AG10803 (cell line): ENCODE measurements at regions not wholly inside any gene's neighbourhood (a gene's known extent, or its start where the extent isn't known, plus 50 kb on each side); places are given as distances from the start of the nearest gene placed in this dataset.

Experiments
- DNase-seq: peaks from one replicate; pipeline ENCODE4 v3.0.0; 2010; ENCODE audit warnings: low read depth
- H3K4me3 ChIP-seq: 2 replicates; pipeline ENCODE4 v1.5.1; 2011; ENCODE audit warnings: mild to moderate bottlenecking, low read length, control low read depth
- TF ChIP-seq, protein P1 (sequence below): conservative IDR thresholded peaks from 2 replicates; pipeline ENCODE4 v1.5.1; 2011; ENCODE audit warnings: mild to moderate bottlenecking, low read length, control low read depth, inconsistent platforms

DNA sequence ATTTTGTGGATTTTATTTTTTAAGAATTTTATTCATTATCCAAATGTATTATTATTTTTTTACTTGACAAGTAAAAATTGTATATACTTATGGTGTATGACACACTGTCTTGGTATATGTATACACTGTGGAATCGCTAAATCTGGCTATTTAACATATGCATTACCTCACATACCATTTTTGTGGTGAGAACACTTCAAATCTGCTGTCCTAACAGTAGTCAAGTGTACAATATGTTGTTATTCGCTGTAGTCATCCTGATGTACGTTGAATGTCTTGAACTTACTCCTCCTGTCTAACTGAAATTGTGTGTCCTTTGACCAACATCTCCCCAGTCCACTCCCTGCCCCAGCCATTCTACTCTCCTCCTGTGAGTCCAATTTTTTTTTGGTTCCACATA, 153.2 kb upstream of the PTPRM start:
- TF ChIP-seq, protein P1, sequence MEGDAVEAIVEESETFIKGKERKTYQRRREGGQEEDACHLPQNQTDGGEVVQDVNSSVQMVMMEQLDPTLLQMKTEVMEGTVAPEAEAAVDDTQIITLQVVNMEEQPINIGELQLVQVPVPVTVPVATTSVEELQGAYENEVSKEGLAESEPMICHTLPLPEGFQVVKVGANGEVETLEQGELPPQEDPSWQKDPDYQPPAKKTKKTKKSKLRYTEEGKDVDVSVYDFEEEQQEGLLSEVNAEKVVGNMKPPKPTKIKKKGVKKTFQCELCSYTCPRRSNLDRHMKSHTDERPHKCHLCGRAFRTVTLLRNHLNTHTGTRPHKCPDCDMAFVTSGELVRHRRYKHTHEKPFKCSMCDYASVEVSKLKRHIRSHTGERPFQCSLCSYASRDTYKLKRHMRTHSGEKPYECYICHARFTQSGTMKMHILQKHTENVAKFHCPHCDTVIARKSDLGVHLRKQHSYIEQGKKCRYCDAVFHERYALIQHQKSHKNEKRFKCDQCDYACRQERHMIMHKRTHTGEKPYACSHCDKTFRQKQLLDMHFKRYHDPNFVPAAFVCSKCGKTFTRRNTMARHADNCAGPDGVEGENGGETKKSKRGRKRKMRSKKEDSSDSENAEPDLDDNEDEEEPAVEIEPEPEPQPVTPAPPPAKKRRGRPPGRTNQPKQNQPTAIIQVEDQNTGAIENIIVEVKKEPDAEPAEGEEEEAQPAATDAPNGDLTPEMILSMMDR = no peak
- DNase-seq = no peak
- no peak overlapping the region for H3K4me3 ChIP-seq

DNA sequence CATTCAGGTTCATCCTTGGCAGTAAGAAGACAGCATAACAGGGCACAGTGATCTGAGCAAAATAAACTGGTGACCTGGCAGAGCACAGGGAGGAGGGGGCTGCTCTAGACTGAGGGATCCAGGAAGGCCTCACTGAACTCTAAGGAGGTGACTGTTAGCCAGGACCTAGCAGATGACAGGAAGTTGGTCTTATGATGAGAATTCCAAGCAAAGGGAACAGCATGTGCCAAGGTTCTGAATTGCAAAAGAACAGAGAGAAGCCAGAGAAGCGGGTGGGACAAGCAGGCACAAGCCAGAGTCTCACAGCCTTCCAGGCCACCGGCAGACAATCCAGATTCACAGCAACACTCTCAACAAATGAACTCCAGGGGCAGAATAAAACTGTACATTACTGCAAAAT, 152.7 kb upstream of the PTPRM start:
- no peak overlapping the region for H3K4me3 ChIP-seq
- TF ChIP-seq, protein P1 = no peak

DNA sequence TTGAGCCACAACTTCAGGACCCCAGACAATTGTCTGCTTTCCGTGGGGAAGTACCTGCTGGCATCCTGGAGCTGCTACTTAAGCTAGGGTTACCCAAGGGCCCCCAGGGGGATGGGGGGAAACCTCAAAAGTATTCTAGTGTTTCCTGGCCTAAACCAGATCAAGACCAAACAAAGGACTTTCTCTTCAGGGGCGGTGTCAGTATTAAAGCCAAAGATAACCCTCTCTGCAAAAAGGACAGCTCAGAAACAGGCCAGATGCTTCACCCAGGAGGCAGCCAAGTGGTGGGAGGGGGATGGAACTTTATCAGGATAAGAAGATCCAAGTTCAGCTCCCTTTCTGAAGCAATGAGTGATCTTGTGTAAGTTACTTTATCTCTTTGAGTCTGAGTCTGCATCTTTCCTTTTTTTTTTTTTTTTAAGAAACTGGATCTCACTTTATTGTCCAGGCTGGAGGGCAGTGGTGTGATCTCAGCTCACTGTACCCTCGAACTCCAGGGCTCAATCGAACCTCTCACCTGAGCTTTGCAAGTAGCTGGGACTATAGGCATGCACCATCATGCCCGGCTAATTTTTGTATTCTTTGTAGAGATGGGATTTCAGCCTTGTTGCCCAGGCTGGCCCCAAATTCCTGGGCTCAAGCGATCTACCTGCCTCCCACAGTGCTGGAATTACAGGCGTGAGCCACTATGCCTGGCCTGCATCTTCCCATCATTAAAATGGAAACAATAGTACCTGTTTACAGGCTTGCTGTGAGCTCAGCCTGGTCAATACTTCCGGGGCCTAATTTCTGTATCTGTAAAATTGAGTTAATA, 151.8 kb upstream of the PTPRM start:
- DNase-seq = no peak
- TF ChIP-seq, protein P1 = no peak
- H3K4me3 ChIP-seq = no peak overlapping the region

More for the DNA sequence above, 152.7 kb upstream of the PTPRM start:
- DNase-seq = peak; percentile 11

DNA sequence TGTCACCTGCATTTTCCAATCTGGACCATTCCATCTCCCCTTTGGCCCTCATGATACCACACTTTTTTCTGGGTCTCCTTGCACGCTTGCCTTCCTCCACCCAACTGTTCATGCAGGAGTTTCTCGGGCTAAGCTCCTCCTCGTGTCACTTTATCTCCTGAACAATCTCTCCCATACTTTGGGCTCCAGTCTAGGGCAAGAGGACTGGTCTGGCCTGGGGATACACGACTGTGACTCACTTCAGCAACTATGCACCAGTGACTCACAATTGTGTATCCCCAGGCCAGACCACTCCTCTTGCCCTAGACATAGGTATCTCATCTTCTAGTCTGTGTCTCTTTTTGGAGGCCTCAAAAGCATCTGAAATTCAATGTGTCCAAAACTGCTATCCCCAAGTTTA, 149.4 kb upstream of the PTPRM start:
- no peak overlapping the region for H3K4me3 ChIP-seq
- peak; percentile 24 for DNase-seq
- TF ChIP-seq, protein P1 = no peak

DNA sequence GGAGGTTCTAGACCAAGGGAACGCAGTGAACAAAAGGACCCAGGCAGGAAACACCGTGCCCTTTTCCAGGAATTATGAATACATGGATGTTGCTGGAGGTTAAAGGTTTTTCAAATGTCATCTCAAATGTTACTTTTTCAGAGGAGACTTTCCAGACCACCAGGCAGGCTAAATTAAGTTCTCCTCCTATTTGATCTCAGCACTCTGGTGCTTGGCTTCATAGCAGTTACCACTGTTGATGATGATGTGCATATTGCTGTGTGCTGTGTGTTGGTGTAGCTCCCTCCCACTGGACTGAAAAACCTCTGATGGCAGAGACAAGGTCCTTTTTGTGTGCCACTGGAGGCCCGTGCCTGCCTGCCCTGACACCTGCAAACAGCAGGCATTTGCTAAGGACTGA, 137.3 kb upstream of the PTPRM start:
- TF ChIP-seq, protein P1 = no peak
- H3K4me3 ChIP-seq = no peak overlapping the region
- no peak for DNase-seq

DNA sequence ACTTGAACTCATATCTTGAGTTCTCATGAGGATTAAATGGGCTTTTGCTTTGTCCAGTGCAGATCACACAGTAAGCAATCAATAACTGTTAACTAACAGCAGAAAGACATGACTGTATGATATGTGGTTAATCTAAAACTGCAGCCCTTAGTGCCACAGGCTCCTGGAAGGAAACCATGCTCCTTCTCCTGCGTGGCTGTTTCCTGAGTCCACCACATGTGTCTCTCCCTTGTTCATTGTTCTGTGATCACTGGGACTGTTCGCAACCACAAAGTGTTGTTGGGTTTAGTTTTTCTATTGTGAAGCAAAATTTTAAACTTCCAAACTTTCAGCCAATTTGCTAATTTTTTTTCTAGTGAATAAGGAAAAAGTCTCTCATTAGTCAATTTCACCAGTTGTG, 130.9 kb upstream of the PTPRM start:
- H3K4me3 ChIP-seq = no peak overlapping the region

DNA sequence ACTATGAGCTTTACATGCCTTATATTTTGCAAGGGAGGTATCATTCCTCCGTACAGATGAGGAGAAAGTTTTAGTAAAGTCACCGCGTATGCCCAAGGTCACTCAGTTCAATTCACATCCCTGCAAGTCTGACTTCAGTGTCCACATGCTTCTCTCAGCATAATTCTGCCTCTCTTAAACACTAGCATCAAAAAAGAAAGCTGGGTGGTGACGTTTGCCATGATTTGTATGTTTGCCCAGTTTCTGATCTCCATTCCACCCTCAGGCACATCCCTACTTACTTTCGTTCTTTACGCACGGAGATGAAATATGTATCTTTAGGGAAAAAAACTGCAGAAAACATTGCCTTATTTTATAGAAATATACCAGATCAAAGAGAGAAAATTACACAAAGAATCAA, 129.2 kb upstream of the PTPRM start:
- DNase-seq = no peak
- TF ChIP-seq, protein P1 = no peak
- H3K4me3 ChIP-seq = no peak overlapping the region

More for the DNA sequence above, 130.9 kb upstream of the PTPRM start:
- TF ChIP-seq, protein P1 = no peak
- no peak for DNase-seq
